GM23248 (cell line): ENCODE measurements at regions not wholly inside any gene's neighbourhood (a gene's known extent, or its start where the extent isn't known, plus 50 kb on each side); places are given as distances from the start of the nearest gene placed in this dataset.

Source experiments
- DNase-seq: peaks from one replicate; pipeline ENCODE4 v3.0.0-alpha.2; 2015
- H2AFZ ChIP-seq: fragments of 200-600 bp; sonication (generic); 2 replicates; pipeline ENCODE4 v1.6.1; 2016; ENCODE audit warnings: antibody characterized with exemption
- H3F3A ChIP-seq: fragments of 200-600 bp; sonication (generic); 2 replicates; pipeline ENCODE4 v1.6.1; 2016; ENCODE audit warnings: mild to moderate bottlenecking, antibody characterized with exemption, mixed run types; ENCODE audit not compliant: insufficient read depth
- H3K27ac ChIP-seq: fragments of 200-600 bp; sonication (generic); 2 replicates; pipeline ENCODE4 v1.5.1; 2016; ENCODE audit warnings: mild to moderate bottlenecking
- H3K27me3 ChIP-seq: fragments of 200-600 bp; sonication (generic); replicated peaks from 2 replicates; pipeline ENCODE4 v1.6.1; 2016; ENCODE audit warnings: mild to moderate bottlenecking; ENCODE audit not compliant: insufficient read depth
- H3K36me3 ChIP-seq: fragments of 200-600 bp; sonication (generic); 2 replicates; pipeline ENCODE4 v1.6.1; 2016; ENCODE audit warnings: low read depth, mild to moderate bottlenecking
- H3K4me1 ChIP-seq: fragments of 200-600 bp; sonication (generic); 2 replicates; pipeline ENCODE4 v1.6.1; 2016; ENCODE audit warnings: mild to moderate bottlenecking; ENCODE audit not compliant: insufficient read depth
- H3K4me2 ChIP-seq: fragments of 200-600 bp; sonication (generic); one replicate; pipeline ENCODE4 v1.6.1; 2016; ENCODE audit warnings: mild to moderate bottlenecking; ENCODE audit not compliant: unreplicated experiment
- H3K4me3 ChIP-seq: fragments of 200-600 bp; sonication (generic); 2 replicates; pipeline ENCODE4 v1.5.1; 2016; ENCODE audit warnings: mild to moderate bottlenecking
- H3K79me2 ChIP-seq: fragments of 200-600 bp; sonication (generic); 2 replicates; pipeline ENCODE4 v1.6.1; 2016; ENCODE audit warnings: mild to moderate bottlenecking; ENCODE audit not compliant: insufficient read depth
- H3K9ac ChIP-seq: fragments of 200-600 bp; sonication (generic); 2 replicates; pipeline ENCODE4 v1.6.1; 2016; ENCODE audit warnings: mild to moderate bottlenecking
- H3K9me2 ChIP-seq: fragments of 200-600 bp; sonication (generic); 2 replicates; pipeline ENCODE4 v1.6.1; 2016; ENCODE audit warnings: mixed run types, mild to moderate bottlenecking, moderate library complexity; ENCODE audit not compliant: insufficient read depth
- H3K9me3 ChIP-seq: fragments of 200-600 bp; sonication (generic); one replicate; pipeline ENCODE4 v1.6.1; 2017; ENCODE audit warnings: low read depth
- H4K20me1 ChIP-seq: fragments of 200-600 bp; sonication (generic); 2 replicates; pipeline ENCODE4 v1.6.0; 2016; ENCODE audit not compliant: insufficient read depth
- EZH2 ChIP-seq: fragments of 200-600 bp; sonication (generic); IDR thresholded peaks from 2 replicates; pipeline ENCODE4 v1.6.1; 2018; ENCODE audit warnings: antibody characterized with exemption, mild to moderate bottlenecking; ENCODE audit not compliant: insufficient read depth, poor library complexity, severe bottlenecking
- EZH2phosphoT487 ChIP-seq: fragments of 200-600 bp; sonication (generic); IDR thresholded peaks from 2 replicates; pipeline ENCODE4 v1.6.1; 2018; ENCODE audit warnings: antibody characterized with exemption, moderate library complexity, mild to moderate bottlenecking, low read depth; ENCODE audit not compliant: insufficient read depth
- WGBS, 2 experiments: methylation state at CpG; one replicate each; pipeline ENCODE4 v1.1.6; 2015 to 2017; ENCODE audit warnings: low lambda C conversion rate in 2 of 2, low coverage in 1 of 2; ENCODE audit errors: missing lambda C conversion rate in 2 of 2; 5-methylcytosine and 5-hydroxymethylcytosine counted together
- in situ Hi-C: fragments of 300-500 bp; cut with MboI; formaldehyde crosslinking; loops from 2 replicates; pipeline ENCODE4 v1.15.0; 2020

- in situ Hi-C loops = no loop called here
- Histone ChIP-seq H3K27me3 (no peaks in the 10 kb centered on the region), H3K9ac (no peak overlapping the region), H3K27ac (no peak overlapping the region), H3K79me2 (no peaks in the 10 kb centered on the region), H3F3A (no peaks in the 10 kb centered on the region), H4K20me1 (no peaks in the 10 kb centered on the region), H2AFZ (no peak overlapping the region), H3K4me2 (no peak overlapping the region), H3K9me3 (no peaks in the 10 kb centered on the region), H3K9me2 (no peaks in the 10 kb centered on the region), H3K4me3 (no peak overlapping the region), H3K36me3 (no peaks in the 10 kb centered on the region), H3K4me1 (no peaks in the 10 kb centered on the region)
- DNase-seq = no peak
- TF ChIP-seq EZH2phosphoT487 (no peak), EZH2 (no peak)
- 7% methylated on average over 2 of the region's 2 CpGs for WGBS, 2 experiments
Measured at GRCh38 chr7:52501696-52502095, 533.7 kb upstream of the POM121L12 start.

GRCh38 chr7:52500841-52501240 lies 534.6 kb upstream of the POM121L12 start:
- Histone ChIP-seq H2AFZ (no peak overlapping the region), H3K4me1 (no peaks in the 10 kb centered on the region), H3K4me3 (no peak overlapping the region), H3K9ac (no peak overlapping the region), H3K9me2 (no peaks in the 10 kb centered on the region), H3F3A (no peaks in the 10 kb centered on the region), H3K79me2 (no peaks in the 10 kb centered on the region), H3K4me2 (no peak overlapping the region), H3K36me3 (no peaks in the 10 kb centered on the region), H3K9me3 (no peaks in the 10 kb centered on the region), H4K20me1 (no peaks in the 10 kb centered on the region), H3K27ac (no peak overlapping the region), H3K27me3 (no peaks in the 10 kb centered on the region)
- WGBS, 2 experiments = 10 to 18% methylated on average over 3 of the region's 3 CpGs
- TF ChIP-seq EZH2phosphoT487 (no peak), EZH2 (no peak)
- no peak for DNase-seq
- in situ Hi-C loops = no loop called here

- no peaks in the 10 kb centered on the region for H3K4me1 ChIP-seq
- 0% methylated on average over 1 of the region's 1 CpG for WGBS, 2 experiments
- H3K9me3 ChIP-seq = no peaks in the 10 kb centered on the region
- H3K27ac ChIP-seq = no peak overlapping the region
- H3K4me2 ChIP-seq = no peak overlapping the region
- H3K36me3 ChIP-seq = no peaks in the 10 kb centered on the region
- no peak overlapping the region for H3K4me3 ChIP-seq
- no peaks in the 10 kb centered on the region for H3F3A ChIP-seq
- no peaks in the 10 kb centered on the region for H3K79me2 ChIP-seq
- TF ChIP-seq EZH2phosphoT487 = no peak
- TF ChIP-seq EZH2 = no peak
- H3K9ac ChIP-seq = no peak overlapping the region
- H3K9me2 ChIP-seq = no peaks in the 10 kb centered on the region
- no peak for DNase-seq
- in situ Hi-C loops = no loop called here
- H2AFZ ChIP-seq = no peak overlapping the region
- H4K20me1 ChIP-seq = no peaks in the 10 kb centered on the region
- H3K27me3 ChIP-seq = no peaks in the 10 kb centered on the region
Measured at GRCh38 chr7:52498366-52498765, 537.1 kb upstream of the POM121L12 start.

GRCh38 chr7:52486267-52486666 lies 549.2 kb upstream of the POM121L12 start:
- Histone ChIP-seq H4K20me1 (no peaks in the 10 kb centered on the region), H3K27me3 (no peaks in the 10 kb centered on the region), H3F3A (no peaks in the 10 kb centered on the region), H3K27ac (no peak overlapping the region), H3K4me1 (no peaks in the 10 kb centered on the region), H3K4me3 (no peak overlapping the region), H3K36me3 (no peaks in the 10 kb centered on the region), H3K9me3 (no peaks in the 10 kb centered on the region), H3K79me2 (no peaks in the 10 kb centered on the region), H3K9ac (no peak overlapping the region), H3K4me2 (no peak overlapping the region), H3K9me2 (no peaks in the 10 kb centered on the region), H2AFZ (no peak overlapping the region)
- 21 to 26% methylated on average over 3 of the region's 3 CpGs for WGBS, 2 experiments
- DNase-seq = no peak
- no peak for TF ChIP-seq EZH2
- TF ChIP-seq EZH2phosphoT487 = no peak
- in situ Hi-C loops = no loop called here

- in situ Hi-C loops = no loop called here
- WGBS, 2 experiments = 16 to 17% methylated on average over 2 of the region's 2 CpGs
Measured at GRCh38 chr7:52482076-52482475, 553.4 kb upstream of the POM121L12 start.

More at GRCh38 chr7:52482076-52482475, 553.4 kb upstream of the POM121L12 start:
- H3K4me2 ChIP-seq = no peak overlapping the region
- DNase-seq = no peak
- no peaks in the 10 kb centered on the region for H4K20me1 ChIP-seq
- H2AFZ ChIP-seq = no peak overlapping the region
- H3K9ac ChIP-seq = no peak overlapping the region
- H3K4me1 ChIP-seq = no peaks in the 10 kb centered on the region
- no peaks in the 10 kb centered on the region for H3K9me2 ChIP-seq
- H3K9me3 ChIP-seq = no peaks in the 10 kb centered on the region
- no peaks in the 10 kb centered on the region for H3F3A ChIP-seq
- no peaks in the 10 kb centered on the region for H3K36me3 ChIP-seq
- TF ChIP-seq EZH2 = no peak
- no peak for TF ChIP-seq EZH2phosphoT487
- H3K79me2 ChIP-seq = no peaks in the 10 kb centered on the region
- H3K4me3 ChIP-seq = no peak overlapping the region
- no peaks in the 10 kb centered on the region for H3K27me3 ChIP-seq
- no peak overlapping the region for H3K27ac ChIP-seq
